ENCODE measurements at regions not wholly inside any gene's neighbourhood (a gene's known extent, or its start where the extent isn't known, plus 50 kb on each side); places are given as distances from the start of the nearest gene placed in this dataset.

DNA sequence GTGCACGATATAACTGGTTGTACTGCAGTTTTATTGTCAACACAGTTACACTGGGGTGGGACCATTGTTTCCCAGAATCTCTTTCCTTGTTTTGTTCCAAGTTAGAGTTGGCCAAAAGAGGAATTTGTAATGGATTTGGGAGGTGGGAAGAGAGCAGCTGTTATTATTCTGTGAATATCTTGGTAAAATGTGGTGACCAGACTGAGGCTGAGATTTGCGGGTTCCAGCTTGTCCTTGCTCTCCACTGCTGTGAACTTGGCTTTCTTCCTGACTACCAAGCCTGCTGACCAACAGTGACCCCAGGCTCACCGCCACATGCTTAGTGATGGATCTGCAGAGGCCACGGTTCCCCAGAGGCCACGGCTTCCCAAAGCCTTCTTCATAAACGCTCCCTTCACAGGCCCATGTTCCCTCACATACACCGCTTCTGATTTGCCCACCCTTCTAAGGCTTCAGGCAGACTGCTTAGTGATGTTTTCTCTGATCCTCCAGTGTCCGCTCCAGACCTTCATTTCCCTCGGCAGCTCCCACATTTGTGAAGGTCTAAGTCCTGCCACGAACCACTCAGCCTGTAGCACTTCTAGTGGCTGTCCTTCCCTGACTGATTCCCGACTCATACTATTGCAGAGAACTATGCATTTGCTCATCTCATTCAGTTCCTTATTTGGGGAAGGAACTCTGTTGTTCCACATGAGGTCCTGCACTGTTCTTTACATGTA lies 525.5 kb upstream of the RGMA start:
- no peaks in the 10 kb centered on the region for H3K36me3 Mint-ChIP-seq (ENCODE audit: low read depth)
- H3K27ac Mint-ChIP-seq = no peak overlapping the region
- H3K27me3 Mint-ChIP-seq (ENCODE audit: low read depth, poor library complexity) = no peaks in the 10 kb centered on the region
- no peak for TF ChIP-seq CTCF (IDR thresholded peaks at IDR 0.05)
- H3K9me3 Mint-ChIP-seq = no peaks in the 10 kb centered on the region
- H3K4me1 Mint-ChIP-seq = no peaks in the 10 kb centered on the region
- H3K4me3 Mint-ChIP-seq = no peak overlapping the region
- no peak for DNase-seq

DNA sequence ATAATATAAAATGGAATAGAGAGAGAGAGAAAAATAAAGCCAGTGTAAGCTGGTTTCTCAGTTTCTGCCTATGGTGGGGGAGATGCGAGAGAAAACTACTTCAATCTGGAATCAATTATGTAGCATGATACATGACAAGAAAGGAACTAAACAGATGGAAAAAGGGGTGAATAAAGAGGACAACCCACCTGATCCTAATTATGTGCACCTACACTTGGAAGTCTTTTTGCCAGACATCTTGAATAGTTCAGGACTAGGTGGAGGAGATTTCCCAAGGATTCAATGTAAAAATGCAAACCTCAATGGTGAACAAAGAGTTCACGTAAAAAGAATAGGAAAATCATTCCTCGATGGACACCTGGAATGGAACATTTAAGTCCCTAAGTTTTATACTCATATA lies 524.4 kb upstream of the RGMA start:
- Mint-ChIP-seq H3K27ac (no peak overlapping the region), H3K36me3 (ENCODE audit: low read depth) (no peaks in the 10 kb centered on the region), H3K9me3 (no peaks in the 10 kb centered on the region), H3K27me3 (ENCODE audit: low read depth, poor library complexity) (no peaks in the 10 kb centered on the region), H3K4me1 (no peaks in the 10 kb centered on the region), H3K4me3 (no peak overlapping the region)
- no peak for TF ChIP-seq CTCF (IDR thresholded peaks at IDR 0.05)
- no peak for DNase-seq

DNA sequence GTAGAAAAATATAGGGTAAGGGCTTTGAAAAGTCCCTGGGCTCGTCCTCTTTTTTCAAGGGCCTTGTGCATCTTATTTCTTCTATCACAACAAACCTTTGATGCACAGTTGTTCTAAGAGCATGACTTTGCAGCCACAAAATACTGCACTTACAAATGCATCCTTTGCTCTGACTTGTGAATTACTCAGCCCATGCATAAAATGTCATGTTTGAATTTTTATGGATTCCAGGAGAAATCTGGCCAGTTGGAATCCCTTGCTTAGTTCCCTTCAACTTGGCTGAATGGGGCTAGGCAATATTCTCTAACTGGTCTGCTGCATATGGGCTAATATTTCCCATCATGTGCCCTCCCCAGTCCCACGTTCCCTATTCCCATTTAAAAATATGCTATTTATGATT lies 523.9 kb upstream of the RGMA start:
- TF ChIP-seq CTCF (IDR thresholded peaks at IDR 0.05) = no peak
- Mint-ChIP-seq H3K27me3 (ENCODE audit: low read depth, poor library complexity) (no peaks in the 10 kb centered on the region), H3K27ac (no peak overlapping the region), H3K36me3 (ENCODE audit: low read depth) (no peaks in the 10 kb centered on the region), H3K9me3 (no peaks in the 10 kb centered on the region), H3K4me1 (no peaks in the 10 kb centered on the region), H3K4me3 (no peak overlapping the region)
- DNase-seq = no peak

DNA sequence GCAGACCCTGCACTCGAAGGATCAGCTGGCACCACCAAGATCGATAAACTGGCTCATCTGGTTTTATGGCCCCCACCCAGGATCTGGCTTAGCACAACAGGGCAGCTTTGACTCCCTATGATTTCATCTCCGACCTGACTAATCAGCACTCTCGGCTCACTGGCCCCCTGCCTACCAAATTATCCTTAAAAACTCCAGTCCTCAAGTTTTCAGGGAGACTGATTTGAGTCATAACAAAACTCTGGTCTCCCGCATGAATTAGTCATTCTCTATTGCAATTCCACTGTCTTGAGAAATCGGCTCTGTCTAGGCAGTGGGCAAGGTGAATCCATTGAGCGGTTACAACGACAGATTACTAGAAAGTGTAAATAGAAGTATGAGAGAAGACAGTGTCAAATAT lies 521.9 kb upstream of the RGMA start:
- Mint-ChIP-seq H3K9me3 (no peaks in the 10 kb centered on the region), H3K4me1 (no peaks in the 10 kb centered on the region), H3K36me3 (ENCODE audit: low read depth) (no peaks in the 10 kb centered on the region), H3K27me3 (ENCODE audit: low read depth, poor library complexity) (peaks cover 4% of the 10 kb centered on the region), H3K4me3 (no peak overlapping the region), H3K27ac (no peak overlapping the region)
- DNase-seq = no peak
- TF ChIP-seq CTCF (IDR thresholded peaks at IDR 0.05) = no peak

DNA sequence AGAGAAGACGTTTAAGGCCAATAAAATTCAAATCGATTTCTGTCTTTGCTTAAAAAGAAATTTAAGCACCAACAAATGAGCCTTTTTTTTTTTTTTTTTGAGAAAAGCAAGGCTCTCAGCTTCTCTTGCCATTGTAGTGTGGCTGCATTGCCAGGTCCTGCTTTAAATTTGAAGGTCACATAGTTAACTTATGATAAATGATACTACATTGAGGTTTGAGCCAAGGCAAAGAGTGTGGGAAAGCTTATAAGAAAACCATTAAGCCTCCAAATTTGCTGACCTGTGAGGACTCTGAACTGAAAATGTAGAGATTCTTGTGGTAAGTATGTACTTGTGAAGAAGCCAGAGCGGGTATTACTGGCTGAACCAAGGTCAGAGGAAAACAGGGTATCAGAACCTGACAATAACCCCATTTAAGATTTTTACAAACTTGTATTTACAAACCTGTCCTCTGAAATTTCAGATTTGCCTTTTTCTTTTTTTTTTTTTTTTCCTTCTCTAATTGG lies 519.7 kb upstream of the RGMA start:
- Mint-ChIP-seq H3K27me3 (ENCODE audit: low read depth, poor library complexity) (peaks cover 7% of the 10 kb centered on the region), H3K9me3 (no peaks in the 10 kb centered on the region), H3K36me3 (ENCODE audit: low read depth) (no peaks in the 10 kb centered on the region), H3K4me3 (no peak overlapping the region), H3K4me1 (no peaks in the 10 kb centered on the region), H3K27ac (no peak overlapping the region)
- TF ChIP-seq CTCF (IDR thresholded peaks at IDR 0.05) = no peak
- DNase-seq = no peak

GRCh38 chr15:93603550-93603949 lies 514.5 kb upstream of the RGMA start:
- Mint-ChIP-seq H3K4me3 (no peak overlapping the region), H3K27ac (no peak overlapping the region), H3K36me3 (ENCODE audit: low read depth) (no peaks in the 10 kb centered on the region), H3K27me3 (ENCODE audit: low read depth, poor library complexity) (peaks cover 10% of the 10 kb centered on the region), H3K4me1 (peaks cover 12% of the 10 kb centered on the region), H3K9me3 (no peaks in the 10 kb centered on the region)
- no peak for TF ChIP-seq CTCF (IDR thresholded peaks at IDR 0.05)
- no peak for DNase-seq

Data from nephron progenitor cell (in vitro differentiated cells).